ENCODE measurements at regions not wholly inside any gene's neighbourhood (a gene's known extent, or its start where the extent isn't known, plus 50 kb on each side); places are given as distances from the start of the nearest gene placed in this dataset.
"Not testable (repeated sequence)": the region's sequence is repeated elsewhere in the genome, so short reads cannot be mapped to it uniquely, and the experiment has no call there.

- CTCF ChIA-PET: no interaction called here
- peaks cover 21% of the 10 kb centered on the region for H3K36me3 Mint-ChIP-seq
- no peak overlapping the region for H3K4me3 Mint-ChIP-seq
- no peak overlapping the region for H3K27ac Mint-ChIP-seq
- peaks cover 3% of the 10 kb centered on the region for H3K4me1 Mint-ChIP-seq
- POLR2A ChIA-PET: no interaction called here
- H3K9me3 Mint-ChIP-seq: peaks cover 24% of the 10 kb centered on the region
- H3K27me3 Mint-ChIP-seq (ENCODE audit: low read depth): no peaks in the 10 kb centered on the region
- TF ChIP-seq E2F5 (CRISPR knock-in tag; IDR thresholded peaks at IDR 0.05) (no peak), MXD4 (CRISPR knock-in tag; IDR thresholded peaks at IDR 0.05; ENCODE audit: borderline replicate concordance) (no peak), ATF6 (CRISPR knock-in tag; IDR thresholded peaks at IDR 0.05) (no peak), STAT6 (CRISPR knock-in tag; conservative IDR thresholded peaks at IDR 0.05; ENCODE audit: low read depth) (no peak), PRRX2 (CRISPR knock-in tag; IDR thresholded peaks at IDR 0.05) (no peak), FOXK1 (CRISPR knock-in tag; IDR thresholded peaks at IDR 0.05) (no peak), ATF3 (CRISPR knock-in tag; conservative IDR thresholded peaks at IDR 0.05) (no peak)
- DNase-seq (ENCODE audit: low spot score) (no peak), ATAC-seq (no peak)
Observed at GRCh38 chr4:69030326-69030725, 65.9 kb upstream of the UGT2B7 start.

- peaks cover 32% of the 10 kb centered on the region for H3K36me3 Mint-ChIP-seq
- no peak overlapping the region for H3K4me3 Mint-ChIP-seq
- no peak for ATAC-seq
- CTCF ChIA-PET: no interaction called here
- no peak for DNase-seq (ENCODE audit: low spot score)
- H3K27me3 Mint-ChIP-seq (ENCODE audit: low read depth): no peaks in the 10 kb centered on the region
- H3K9me3 Mint-ChIP-seq: peaks cover 42% of the 10 kb centered on the region
- H3K4me1 Mint-ChIP-seq: no peaks in the 10 kb centered on the region
- POLR2A ChIA-PET: no interaction called here
- no peak overlapping the region for H3K27ac Mint-ChIP-seq
- TF ChIP-seq ZNF219 (CRISPR knock-in tag; IDR thresholded peaks at IDR 0.05; ENCODE audit: borderline replicate concordance) (no peak), TP53 (CRISPR knock-in tag; IDR thresholded peaks at IDR 0.05) (no peak), ZNF317 (CRISPR knock-in tag; IDR thresholded peaks at IDR 0.05; ENCODE audit: borderline replicate concordance, low read depth) (no peak), SOX15 (CRISPR knock-in tag; IDR thresholded peaks at IDR 0.05) (no peak), NFATC4 (CRISPR knock-in tag; IDR thresholded peaks at IDR 0.05) (no peak), RORB (CRISPR knock-in tag; IDR thresholded peaks at IDR 0.05) (no peak), MAX (CRISPR knock-in tag; IDR thresholded peaks at IDR 0.05) (no peak), AFF4 (CRISPR knock-in tag; IDR thresholded peaks at IDR 0.05; ENCODE audit: borderline replicate concordance) (no peak), TEAD1 (CRISPR knock-in tag; IDR thresholded peaks at IDR 0.05) (no peak)
Observed at GRCh38 chr4:69032847-69033638, 63.2 kb upstream of the UGT2B7 start.

- H3K27ac Mint-ChIP-seq; POLR2A ChIA-PET; DNase-seq (ENCODE audit: low spot score); CTCF ChIA-PET; H3K4me1 Mint-ChIP-seq; H3K27me3 Mint-ChIP-seq (ENCODE audit: low read depth); ATAC-seq; H3K4me3 Mint-ChIP-seq: not testable (repeated sequence)
- H3K9me3 Mint-ChIP-seq: peaks cover 43% of the 10 kb centered on the region
- H3K36me3 Mint-ChIP-seq: peaks cover 32% of the 10 kb centered on the region
Observed at GRCh38 chr4:69034315-69034740, 61.9 kb upstream of the UGT2B7 start.
